GM12864 (cell line): ENCODE measurements at regions not wholly inside any gene's neighbourhood (a gene's known extent, or its start where the extent isn't known, plus 50 kb on each side); places are given as distances from the start of the nearest gene placed in this dataset.

Source experiments
- DNase-seq: peaks from one replicate; pipeline ENCODE4 v3.0.0-alpha.2; 2011; ENCODE audit warnings: low read depth
- H3K4me3 ChIP-seq: 2 replicates; pipeline ENCODE4 v1.5.1; 2011; ENCODE audit warnings: mild to moderate bottlenecking, low read depth, low read length, control low read depth
- CTCF ChIP-seq: IDR thresholded peaks from 2 replicates; pipeline ENCODE4 v1.5.1; 2011; ENCODE audit warnings: low read depth, mild to moderate bottlenecking, moderate library complexity, low read length, control low read depth, inconsistent platforms; ENCODE audit errors: missing control alignments

DNA sequence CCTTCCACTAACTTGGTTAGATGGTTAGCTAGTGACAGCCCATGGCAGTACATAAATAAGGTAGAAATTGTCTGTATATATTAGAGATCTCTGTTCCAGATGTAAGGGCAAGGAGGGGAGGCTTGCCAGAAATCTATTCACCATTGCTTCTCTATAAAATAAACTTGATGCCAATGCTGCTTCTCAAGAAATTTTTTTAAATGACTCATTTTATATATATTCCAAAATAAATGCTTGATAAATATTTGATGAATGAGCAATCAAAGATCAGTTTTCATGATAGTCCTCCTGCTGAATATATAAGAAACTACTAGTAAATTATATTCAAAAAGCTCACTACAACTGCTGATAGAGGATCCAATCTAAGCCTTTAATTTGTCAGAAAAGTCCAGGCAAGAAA, 710.6 kb upstream of the CCDC179 start:
- no peak for DNase-seq
- no peak for TF ChIP-seq CTCF
- H3K4me3 ChIP-seq, result no peak overlapping the region

- TF ChIP-seq CTCF, result no peak
Observed at GRCh38 chr11:23573429-23573828, 713.2 kb upstream of the CCDC179 start.

DNA sequence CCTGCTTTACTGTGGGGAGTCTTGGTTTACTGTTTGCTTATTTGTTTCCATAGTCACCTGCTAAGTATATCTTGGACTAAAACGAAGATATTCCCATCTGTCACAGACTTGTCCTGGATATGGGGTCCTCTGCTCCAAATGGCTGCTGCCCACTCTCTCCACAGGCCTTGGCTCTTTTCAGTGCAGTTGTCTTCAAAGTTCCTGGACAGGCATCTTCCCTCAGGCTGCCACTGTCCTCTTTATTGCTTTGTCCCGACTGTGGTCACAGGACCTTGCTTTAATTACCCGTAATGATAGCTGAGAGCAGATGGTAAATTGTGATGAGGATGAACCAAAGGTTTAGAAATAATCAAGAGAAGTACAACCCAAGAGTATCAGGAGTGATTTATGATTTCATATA, 713.9 kb upstream of the CCDC179 start:
- no peak for TF ChIP-seq CTCF
- H3K4me3 ChIP-seq, result no peak overlapping the region
- no peak for DNase-seq

More at GRCh38 chr11:23573429-23573828, 713.2 kb upstream of the CCDC179 start:
- DNase-seq, result no peak
- H3K4me3 ChIP-seq, result no peak overlapping the region

GRCh38 chr11:23577296-23577695, 717.0 kb upstream of the CCDC179 start:
- no peak for TF ChIP-seq CTCF
- DNase-seq, result no peak
- H3K4me3 ChIP-seq, result no peak overlapping the region

DNA sequence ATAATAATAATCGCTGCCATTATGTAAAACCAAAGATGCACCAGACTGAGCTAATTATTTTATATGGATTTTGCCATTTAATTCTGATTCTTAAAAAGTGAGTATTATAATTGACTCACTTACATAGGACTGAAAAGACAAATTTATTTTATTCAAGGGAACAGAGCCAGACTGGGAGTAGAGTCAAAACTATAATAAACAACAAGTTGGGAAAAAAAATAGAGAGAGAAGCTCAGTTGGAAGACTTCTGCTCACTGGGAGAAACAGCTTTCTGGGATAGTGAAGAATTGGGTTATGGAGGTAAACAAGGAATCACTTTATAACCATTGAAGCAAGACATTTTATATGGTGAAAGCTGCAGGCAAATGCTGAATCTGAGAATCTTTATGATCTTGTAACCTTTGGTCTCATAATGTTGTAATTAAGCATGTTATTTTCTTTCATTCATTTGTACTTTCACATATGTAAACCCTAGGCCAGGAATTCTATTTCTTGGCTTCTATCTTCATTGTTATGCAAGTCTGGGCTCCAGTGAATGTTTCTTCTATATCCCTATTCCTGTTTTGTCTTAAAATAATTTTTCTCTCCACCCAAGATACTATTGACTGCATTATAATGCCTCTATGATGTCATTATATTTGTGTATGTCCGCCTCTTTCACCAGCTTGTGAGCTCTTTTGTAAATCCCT, 725.3 kb upstream of the CCDC179 start:
- DNase-seq, result no peak
- H3K4me3 ChIP-seq, result no peak overlapping the region
- TF ChIP-seq CTCF, result no peak

- no peak for DNase-seq
- TF ChIP-seq CTCF, result no peak
- H3K4me3 ChIP-seq, result no peak overlapping the region
Observed at GRCh38 chr11:23586173-23586572, 725.9 kb upstream of the CCDC179 start.

GRCh38 chr11:23590596-23591308, 730.5 kb upstream of the CCDC179 start:
- TF ChIP-seq CTCF, result no peak
- H3K4me3 ChIP-seq, result no peak overlapping the region
- DNase-seq, result no peak
